Lung (tissue), 11 donors: ENCODE measurements at regions not wholly inside any gene's neighbourhood (a gene's known extent, or its start where the extent isn't known, plus 50 kb on each side); places are given as distances from the start of the nearest gene placed in this dataset.

Experiments used
- ATAC-seq: fragments of 200-7000 bp; cut with Tn5 transposase; one replicate; pipeline ENCODE4 v1.9.1; 2020; ENCODE audit warnings: moderate number of reproducible peaks; ENCODE audit not compliant: insufficient read depth, low FRiP score
- DNase-seq, 3 donors: peaks; one replicate each; pipeline ENCODE4 v3.0.0-alpha.2; 2013 to 2017
- H3K27ac ChIP-seq, 2 donors: one replicate each; pipeline ENCODE4 v1.5.1; 2013; ENCODE audit warnings: mild to moderate bottlenecking in 2 of 2, moderate library complexity in 2 of 2, control low read depth in 1 of 2, inconsistent platforms in 1 of 2, low read depth in 1 of 2, low read length in 1 of 2
- H3K27me3 ChIP-seq, 3 donors: one replicate each; pipeline ENCODE4 v1.5.1; 2013; ENCODE audit warnings: low read length in 2 of 3; ENCODE audit not compliant: control insufficient read depth in 3 of 3, insufficient read depth in 3 of 3
- H3K36me3 ChIP-seq, 4 donors: one replicate each; pipeline ENCODE4 v1.5.1; 2013; ENCODE audit warnings: low read length in 4 of 4, mild to moderate bottlenecking in 1 of 4, moderate library complexity in 1 of 4; ENCODE audit not compliant: control insufficient read depth in 4 of 4, insufficient read depth in 4 of 4
- H3K4me1 ChIP-seq, 5 donors: one replicate each; pipeline ENCODE4 v1.5.1; 2013; ENCODE audit warnings: low read length in 5 of 5, mild to moderate bottlenecking in 2 of 5, moderate library complexity in 1 of 5; ENCODE audit not compliant: control insufficient read depth in 5 of 5, insufficient read depth in 5 of 5
- H3K4me3 ChIP-seq: one replicate; pipeline ENCODE4 v1.5.1; 2013; ENCODE audit warnings: mild to moderate bottlenecking, control low read depth, moderate library complexity
- H3K9ac ChIP-seq, 2 donors: one replicate each; pipeline ENCODE4 v1.5.1; 2013; ENCODE audit warnings: low read length in 2 of 2, control low read depth in 1 of 2; ENCODE audit not compliant: insufficient read depth in 1 of 2
- H3K9me3 ChIP-seq, 4 donors: one replicate each; pipeline ENCODE4 v1.5.1; 2013; ENCODE audit warnings: low read length in 3 of 4, mild to moderate bottlenecking in 1 of 4, moderate library complexity in 1 of 4; ENCODE audit not compliant: control insufficient read depth in 4 of 4, insufficient read depth in 3 of 4
- WGBS, 2 donors: extraction: QIAGEN DNeasy Blood & Tissue Kit; methylation state at CpG; one replicate each; pipeline ENCODE4 v1.1.7; 2013; 5-methylcytosine and 5-hydroxymethylcytosine counted together
- TF ChIP-seq, protein P1 (sequence below): IDR thresholded peaks from 2 replicates; pipeline ENCODE4 v1.5.1; 2012; ENCODE audit warnings: mild to moderate bottlenecking; ENCODE audit errors: control extremely low read depth, extremely low read depth
- donor health status: control.
- donor health status: control.
- donor health status: Bipolar disorder and iron deficiency.
- donor health status: healthy.
- donor health status: DM: yes; HTN: yes; CAD: no.

DNA sequence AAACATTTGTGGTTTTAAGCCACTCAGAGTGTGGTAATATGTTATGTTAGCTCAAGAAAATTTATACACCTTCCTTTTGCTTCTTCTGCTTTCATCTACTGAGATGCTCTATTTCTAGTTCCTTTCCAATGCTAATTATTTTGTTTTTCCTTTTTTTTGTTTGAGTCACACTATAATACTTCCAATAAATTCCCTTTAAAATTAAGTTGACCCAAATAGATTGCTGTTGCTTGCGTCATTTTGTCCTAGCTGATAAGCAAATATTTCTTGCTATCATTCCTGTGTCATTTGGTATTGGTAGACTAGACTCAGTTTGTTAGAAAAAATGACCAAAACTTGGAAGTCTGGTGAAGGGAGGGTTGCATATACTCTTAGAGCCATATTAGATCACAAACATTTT is 437.0 kb upstream of the CNTN6 start:
- ATAC-seq = no peak
- Histone ChIP-seq H3K4me1 (no peaks in the 10 kb centered on the region), H3K27me3 (no peaks in the 10 kb centered on the region), H3K27ac (no peak overlapping the region), H3K9ac (no peak overlapping the region), H3K4me3 (no peak overlapping the region), H3K36me3 (no peaks in the 10 kb centered on the region), H3K9me3 (no peaks in the 10 kb centered on the region)
- TF ChIP-seq, protein P1, sequence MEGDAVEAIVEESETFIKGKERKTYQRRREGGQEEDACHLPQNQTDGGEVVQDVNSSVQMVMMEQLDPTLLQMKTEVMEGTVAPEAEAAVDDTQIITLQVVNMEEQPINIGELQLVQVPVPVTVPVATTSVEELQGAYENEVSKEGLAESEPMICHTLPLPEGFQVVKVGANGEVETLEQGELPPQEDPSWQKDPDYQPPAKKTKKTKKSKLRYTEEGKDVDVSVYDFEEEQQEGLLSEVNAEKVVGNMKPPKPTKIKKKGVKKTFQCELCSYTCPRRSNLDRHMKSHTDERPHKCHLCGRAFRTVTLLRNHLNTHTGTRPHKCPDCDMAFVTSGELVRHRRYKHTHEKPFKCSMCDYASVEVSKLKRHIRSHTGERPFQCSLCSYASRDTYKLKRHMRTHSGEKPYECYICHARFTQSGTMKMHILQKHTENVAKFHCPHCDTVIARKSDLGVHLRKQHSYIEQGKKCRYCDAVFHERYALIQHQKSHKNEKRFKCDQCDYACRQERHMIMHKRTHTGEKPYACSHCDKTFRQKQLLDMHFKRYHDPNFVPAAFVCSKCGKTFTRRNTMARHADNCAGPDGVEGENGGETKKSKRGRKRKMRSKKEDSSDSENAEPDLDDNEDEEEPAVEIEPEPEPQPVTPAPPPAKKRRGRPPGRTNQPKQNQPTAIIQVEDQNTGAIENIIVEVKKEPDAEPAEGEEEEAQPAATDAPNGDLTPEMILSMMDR = no peak
- 86 to 95% methylated on average over 1 of the region's 1 CpG for WGBS, 2 donors
- no peak for DNase-seq

DNA sequence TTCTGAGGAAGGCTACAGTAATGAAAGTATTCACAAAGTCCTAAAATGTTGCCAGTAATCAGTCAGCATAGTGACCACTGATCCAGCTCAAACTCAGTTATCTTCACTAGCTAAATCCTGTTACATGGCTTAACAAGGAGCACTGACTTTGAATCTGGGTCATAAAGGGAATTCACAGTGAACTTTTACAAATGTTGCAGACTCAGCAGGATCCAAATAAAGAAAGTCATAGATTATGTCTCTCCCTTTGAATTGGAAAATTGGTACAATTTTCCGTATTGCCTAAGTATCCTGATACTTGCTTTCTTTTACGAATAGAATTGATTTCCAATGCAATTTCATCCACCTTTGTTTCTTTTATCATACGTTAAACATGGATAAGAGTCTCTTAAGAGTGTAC is 431.5 kb upstream of the CNTN6 start:
- 79 to 81% methylated on average over 3 of the region's 3 CpGs for WGBS, 2 donors
- Histone ChIP-seq H3K4me3 (no peak overlapping the region), H3K9me3 (no peaks in the 10 kb centered on the region), H3K36me3 (no peaks in the 10 kb centered on the region), H3K9ac (no peak overlapping the region), H3K27ac (no peak overlapping the region), H3K4me1 (no peaks in the 10 kb centered on the region), H3K27me3 (no peaks in the 10 kb centered on the region)
- TF ChIP-seq, protein P1 = no peak
- no peak for ATAC-seq
- DNase-seq = no peak

DNA sequence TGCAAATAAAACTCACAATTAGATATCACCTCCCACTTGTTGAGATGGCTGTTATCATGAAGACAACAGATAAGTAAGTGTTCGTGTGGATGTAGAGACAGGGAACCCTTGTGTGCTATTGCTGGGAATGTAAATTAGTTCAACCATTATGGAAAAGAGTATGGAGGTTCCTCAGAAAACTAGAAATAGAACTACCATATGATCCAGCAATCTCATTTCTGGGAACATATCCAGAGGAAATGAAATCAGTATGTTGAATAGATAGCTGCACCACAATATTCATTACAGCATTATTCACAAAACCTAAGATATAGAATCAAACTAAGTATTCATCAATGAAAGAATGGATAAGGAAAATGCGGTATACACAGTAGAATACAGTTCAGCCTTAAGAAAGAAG is 418.7 kb upstream of the CNTN6 start:
- TF ChIP-seq, protein P1 = no peak
- DNase-seq = peak in 1 of 3 donors; percentile 6
- 77 to 87% methylated on average over 2 of the region's 2 CpGs for WGBS, 2 donors

GRCh38 chr3:675846-676245 is 417.0 kb upstream of the CNTN6 start:
- ATAC-seq = no peak
- Histone ChIP-seq H3K36me3 (no peaks in the 10 kb centered on the region), H3K4me3 (no peak overlapping the region), H3K27me3 (no peaks in the 10 kb centered on the region), H3K4me1 (no peaks in the 10 kb centered on the region), H3K27ac (no peak overlapping the region), H3K9me3 (peaks cover 0 to 3% (median 0%) of the 10 kb centered on the region in 4 donors), H3K9ac (no peak overlapping the region)
- WGBS, 2 donors = 80 to 85% methylated on average over 4 of the region's 4 CpGs
- TF ChIP-seq, protein P1 = no peak
- DNase-seq = no peak

More for the DNA sequence above, 418.7 kb upstream of the CNTN6 start:
- H3K9ac ChIP-seq = no peak overlapping the region
- ATAC-seq = no peak
- no peaks in the 10 kb centered on the region for H3K27me3 ChIP-seq
- H3K9me3 ChIP-seq = peaks cover 0 to 3% (median 0%) of the 10 kb centered on the region in 4 donors
- no peak overlapping the region for H3K4me3 ChIP-seq
- H3K4me1 ChIP-seq = no peaks in the 10 kb centered on the region
- no peak overlapping the region for H3K27ac ChIP-seq
- no peaks in the 10 kb centered on the region for H3K36me3 ChIP-seq
